Testis (tissue), 2 donors: ENCODE measurements at regions not wholly inside any gene's neighbourhood (a gene's known extent, or its start where the extent isn't known, plus 50 kb on each side); places are given as distances from the start of the nearest gene placed in this dataset.

Experiments
- DNase-seq: peaks from one replicate; pipeline ENCODE4 v3.0.0-alpha.2; 2019
- H3K27ac ChIP-seq, 2 donors: fragments of 200-600 bp; sonication (generic); one replicate each; pipeline ENCODE4 v1.5.1; 2019
- H3K27me3 ChIP-seq: fragments of 200-600 bp; sonication (generic); one replicate; pipeline ENCODE4 v1.5.1; 2019
- H3K36me3 ChIP-seq: fragments of 200-600 bp; sonication (generic); one replicate; pipeline ENCODE4 v1.5.1; 2017; ENCODE audit warnings: low read depth; ENCODE audit errors: missing control alignments
- H3K4me1 ChIP-seq: fragments of 200-600 bp; sonication (generic); one replicate; pipeline ENCODE4 v1.5.1; 2019
- H3K4me3 ChIP-seq, 2 donors: fragments of 200-600 bp; sonication (generic); one replicate each; pipeline ENCODE4 v1.5.1; 2017 to 2019
- H3K9me3 ChIP-seq: fragments of 200-600 bp; sonication (generic); one replicate; pipeline ENCODE4 v1.5.1; 2017
- POLR2A ChIP-seq: fragments of 450-650 bp; IDR thresholded peaks from one replicate; pipeline ENCODE4 v1.6.1; 2017; ENCODE audit warnings: antibody characterized with exemption, mild to moderate bottlenecking, moderate library complexity
- WGBS, 2 donors: methylation state at CpG; one replicate each; pipeline ENCODE4 v1.1.5; 2018; 5-methylcytosine and 5-hydroxymethylcytosine counted together
- intact Hi-C: fragments of 100-400 bp; cut with DNase I; formaldehyde crosslinking; loops from one replicate; pipeline ENCODE4 v1.15.1; 2023; ENCODE audit warnings: low total_unique reads
- TF ChIP-seq, protein P1 (sequence below), 3 experiments: fragments of 450-650 bp in 2 of 3; fragments of 200-600 bp in 1 of 3; sonication (generic) in 1 of 3; IDR thresholded peaks; one replicate each; pipeline ENCODE4 v1.5.1; 2016 to 2019; ENCODE audit warnings: antibody characterized with exemption in 3 of 3, mild to moderate bottlenecking in 2 of 3, moderate library complexity in 1 of 3

DNA sequence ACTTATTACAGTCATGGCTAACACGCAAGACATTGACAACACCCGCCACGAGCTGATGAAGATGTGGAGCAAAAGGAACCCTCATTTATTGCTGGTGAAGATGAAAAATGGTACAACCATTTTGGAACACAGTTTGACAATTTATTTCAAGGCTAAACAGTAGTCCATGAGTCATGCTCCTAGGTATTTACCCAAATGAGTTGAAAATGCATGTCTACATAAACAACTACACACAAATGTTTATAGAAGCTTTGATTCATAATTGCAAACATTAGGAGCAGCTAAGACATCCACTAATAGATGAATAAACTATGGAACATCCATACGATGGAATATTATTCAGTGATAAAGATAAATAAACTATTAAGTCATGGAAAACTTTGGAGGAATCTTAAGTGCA is 580.1 kb downstream of the RAPGEF2 start:
- H3K27ac ChIP-seq, result no peak overlapping the region
- H3K36me3 ChIP-seq, result no peaks in the 10 kb centered on the region
- H3K9me3 ChIP-seq, result no peaks in the 10 kb centered on the region
- H3K4me1 ChIP-seq, result no peaks in the 10 kb centered on the region
- intact Hi-C loops, result no loop called here
- WGBS, 2 donors, result 92 to 94% methylated on average over 4 of the region's 4 CpGs
- H3K27me3 ChIP-seq, result no peaks in the 10 kb centered on the region
- no peak for DNase-seq
- H3K4me3 ChIP-seq, result no peak overlapping the region
- TF ChIP-seq, protein P1, sequence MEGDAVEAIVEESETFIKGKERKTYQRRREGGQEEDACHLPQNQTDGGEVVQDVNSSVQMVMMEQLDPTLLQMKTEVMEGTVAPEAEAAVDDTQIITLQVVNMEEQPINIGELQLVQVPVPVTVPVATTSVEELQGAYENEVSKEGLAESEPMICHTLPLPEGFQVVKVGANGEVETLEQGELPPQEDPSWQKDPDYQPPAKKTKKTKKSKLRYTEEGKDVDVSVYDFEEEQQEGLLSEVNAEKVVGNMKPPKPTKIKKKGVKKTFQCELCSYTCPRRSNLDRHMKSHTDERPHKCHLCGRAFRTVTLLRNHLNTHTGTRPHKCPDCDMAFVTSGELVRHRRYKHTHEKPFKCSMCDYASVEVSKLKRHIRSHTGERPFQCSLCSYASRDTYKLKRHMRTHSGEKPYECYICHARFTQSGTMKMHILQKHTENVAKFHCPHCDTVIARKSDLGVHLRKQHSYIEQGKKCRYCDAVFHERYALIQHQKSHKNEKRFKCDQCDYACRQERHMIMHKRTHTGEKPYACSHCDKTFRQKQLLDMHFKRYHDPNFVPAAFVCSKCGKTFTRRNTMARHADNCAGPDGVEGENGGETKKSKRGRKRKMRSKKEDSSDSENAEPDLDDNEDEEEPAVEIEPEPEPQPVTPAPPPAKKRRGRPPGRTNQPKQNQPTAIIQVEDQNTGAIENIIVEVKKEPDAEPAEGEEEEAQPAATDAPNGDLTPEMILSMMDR (IDR thresholded peaks at IDR 0.05), result no peak
- no peak for TF ChIP-seq POLR2A

DNA sequence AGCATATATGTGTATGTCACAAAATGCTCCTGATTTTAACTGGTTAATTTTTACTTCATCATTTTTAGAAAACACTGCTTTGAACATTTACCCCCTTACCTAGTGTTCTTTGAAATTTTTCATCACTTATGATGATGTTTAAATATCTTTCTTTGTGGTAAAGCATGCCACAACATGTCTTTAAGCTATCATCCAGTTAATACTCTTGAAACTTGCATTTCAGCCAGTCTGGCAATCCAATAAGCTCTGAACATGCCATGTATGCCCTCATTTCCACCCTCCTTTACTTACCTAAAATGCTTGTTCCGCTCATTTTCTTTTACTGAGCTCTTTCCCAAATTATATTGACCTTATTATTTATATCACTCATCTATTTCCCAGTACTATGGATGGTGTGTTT is 581.2 kb downstream of the RAPGEF2 start:
- no peaks in the 10 kb centered on the region for H3K4me1 ChIP-seq
- H3K27ac ChIP-seq, result no peak overlapping the region
- WGBS, 2 donors, result 87 to 90% methylated on average over 1 of the region's 1 CpG
- H3K9me3 ChIP-seq, result no peaks in the 10 kb centered on the region
- TF ChIP-seq, protein P1 (IDR thresholded peaks at IDR 0.05), result no peak
- no peak for TF ChIP-seq POLR2A
- DNase-seq, result no peak
- H3K27me3 ChIP-seq, result no peaks in the 10 kb centered on the region
- H3K4me3 ChIP-seq, result no peak overlapping the region
- intact Hi-C loops, result no loop called here
- no peaks in the 10 kb centered on the region for H3K36me3 ChIP-seq

DNA sequence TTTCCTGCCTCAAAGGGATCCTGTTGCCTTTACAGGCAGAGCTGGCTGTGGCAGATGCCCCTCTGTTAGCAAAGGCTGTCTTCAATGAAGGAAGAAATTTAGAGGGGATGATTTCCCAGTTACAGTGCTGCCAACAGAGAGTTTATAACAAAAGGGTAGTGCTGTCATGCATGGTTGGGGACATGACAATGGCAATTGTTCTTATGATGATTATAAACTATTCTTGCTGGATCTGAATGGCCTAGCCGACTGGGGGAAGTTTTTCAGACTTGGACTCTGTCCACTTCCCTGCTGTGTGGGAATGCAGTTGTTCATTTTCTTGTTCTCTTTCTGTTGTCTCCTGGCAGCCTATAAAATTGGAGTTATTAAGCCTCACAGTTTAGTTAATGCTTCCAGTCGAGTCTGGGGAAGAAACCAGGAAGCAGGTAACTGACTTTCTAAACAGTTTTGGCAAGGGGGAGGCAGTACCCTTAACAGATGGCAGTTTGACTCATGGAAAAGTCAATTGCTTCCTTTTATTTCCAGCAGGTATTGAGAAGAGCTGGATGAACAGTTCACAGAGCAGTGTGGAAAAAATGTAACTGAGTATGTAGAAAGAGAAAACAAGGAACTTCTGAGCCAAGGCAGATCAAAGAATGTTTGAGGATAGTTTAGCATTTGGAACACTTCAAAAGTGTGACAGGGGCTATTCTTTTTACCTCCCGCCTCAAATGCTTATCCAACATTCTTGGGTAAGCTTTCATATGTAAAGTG is 582.6 kb downstream of the RAPGEF2 start:
- Histone ChIP-seq H3K9me3 (no peaks in the 10 kb centered on the region), H3K27ac (no peak overlapping the region), H3K4me1 (no peaks in the 10 kb centered on the region), H3K4me3 (no peak overlapping the region), H3K27me3 (no peaks in the 10 kb centered on the region), H3K36me3 (no peaks in the 10 kb centered on the region)
- intact Hi-C loops, result no loop called here
- TF ChIP-seq POLR2A, result no peak
- TF ChIP-seq, protein P1 (IDR thresholded peaks at IDR 0.05), result no peak
- 32 to 41% methylated on average over 3 of the region's 3 CpGs for WGBS, 2 donors
- DNase-seq, result no peak

DNA sequence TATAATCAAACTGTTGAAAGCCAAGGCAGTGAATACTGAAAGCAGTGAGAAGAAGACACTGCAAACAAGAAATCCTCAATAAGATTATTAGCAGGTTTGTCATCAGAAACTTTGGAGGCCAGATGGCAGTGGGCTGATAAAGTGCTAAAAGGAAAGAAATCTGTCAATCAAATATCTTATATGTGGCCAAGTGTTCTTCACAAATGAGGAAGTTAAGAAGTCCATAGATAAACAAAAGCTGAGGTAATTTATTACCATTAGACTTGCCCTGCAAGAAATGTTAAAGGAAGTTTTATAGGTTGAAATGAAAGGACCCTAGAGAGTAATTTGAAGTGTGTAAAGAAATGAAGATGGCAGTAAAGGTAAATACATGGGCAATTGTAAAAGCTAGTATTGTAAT is 586.6 kb downstream of the RAPGEF2 start:
- no peak for TF ChIP-seq POLR2A
- TF ChIP-seq, protein P1 (IDR thresholded peaks at IDR 0.05), result no peak
- Histone ChIP-seq H3K4me1 (no peaks in the 10 kb centered on the region), H3K4me3 (no peak overlapping the region), H3K9me3 (no peaks in the 10 kb centered on the region), H3K27ac (no peak overlapping the region), H3K27me3 (no peaks in the 10 kb centered on the region), H3K36me3 (no peaks in the 10 kb centered on the region)
- intact Hi-C loops, result no loop called here
- DNase-seq, result no peak
